NK-92 treated with Interleukin-12 subunit alpha and Interleukin-12 subunit beta, amount 100 ng/mL, for 24 hours (cell line): ENCODE measurements at regions not wholly inside any gene's neighbourhood (a gene's known extent, or its start where the extent isn't known, plus 50 kb on each side); places are given as distances from the start of the nearest gene placed in this dataset.

Experiments used
- DNase-seq: peaks from one replicate; lab custom pipeline; 2025; lab: John Stamatoyannopoulos, UW

DNA sequence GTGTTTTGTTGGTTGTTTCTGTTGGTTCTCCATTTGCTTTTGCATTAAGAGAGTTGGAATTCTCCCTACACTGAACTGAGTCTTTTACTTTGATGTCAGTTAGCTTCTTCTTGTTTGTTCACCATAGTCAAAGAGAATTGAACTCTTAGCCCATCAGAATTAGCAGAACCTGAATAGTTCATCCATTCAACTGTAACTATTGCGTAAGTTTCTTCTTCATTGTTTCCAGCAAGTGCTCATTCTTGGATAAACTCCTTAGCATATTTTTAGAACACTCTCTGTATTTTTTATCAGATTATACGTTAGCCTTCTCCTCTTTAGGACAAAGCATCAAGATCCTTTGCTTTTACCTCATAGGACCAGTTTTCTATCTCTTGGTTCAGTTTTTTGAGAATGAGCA lies 128.4 kb upstream of the RAB11FIP2 start:
- DNase-seq = no peak

GRCh38 chr10:118173296-118173695 lies 126.6 kb upstream of the RAB11FIP2 start:
- no peak for DNase-seq

DNA sequence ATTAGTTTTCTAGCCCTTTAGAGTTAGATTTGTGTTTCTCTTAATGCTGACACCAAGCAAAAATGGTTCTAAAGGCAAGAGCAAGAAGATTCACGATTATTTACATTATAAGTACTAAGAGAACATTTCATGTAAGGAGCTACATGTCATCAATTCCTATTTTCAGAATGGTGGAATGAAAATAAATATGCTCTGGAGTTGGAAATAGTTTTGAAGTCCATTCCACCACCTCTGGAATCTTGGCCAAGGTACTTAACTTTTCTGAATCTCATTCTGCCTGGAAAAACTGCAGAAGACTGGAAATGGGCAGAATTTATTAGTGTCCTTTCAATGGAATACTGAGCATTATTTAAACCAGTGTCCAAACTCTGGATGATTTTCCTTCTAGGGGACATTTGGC lies 125.1 kb upstream of the RAB11FIP2 start:
- no peak for DNase-seq

GRCh38 chr10:118167056-118167700 lies 120.4 kb upstream of the RAB11FIP2 start:
- DNase-seq = no peak

GRCh38 chr10:118163217-118163616 lies 116.5 kb upstream of the RAB11FIP2 start:
- no peak for DNase-seq

DNA sequence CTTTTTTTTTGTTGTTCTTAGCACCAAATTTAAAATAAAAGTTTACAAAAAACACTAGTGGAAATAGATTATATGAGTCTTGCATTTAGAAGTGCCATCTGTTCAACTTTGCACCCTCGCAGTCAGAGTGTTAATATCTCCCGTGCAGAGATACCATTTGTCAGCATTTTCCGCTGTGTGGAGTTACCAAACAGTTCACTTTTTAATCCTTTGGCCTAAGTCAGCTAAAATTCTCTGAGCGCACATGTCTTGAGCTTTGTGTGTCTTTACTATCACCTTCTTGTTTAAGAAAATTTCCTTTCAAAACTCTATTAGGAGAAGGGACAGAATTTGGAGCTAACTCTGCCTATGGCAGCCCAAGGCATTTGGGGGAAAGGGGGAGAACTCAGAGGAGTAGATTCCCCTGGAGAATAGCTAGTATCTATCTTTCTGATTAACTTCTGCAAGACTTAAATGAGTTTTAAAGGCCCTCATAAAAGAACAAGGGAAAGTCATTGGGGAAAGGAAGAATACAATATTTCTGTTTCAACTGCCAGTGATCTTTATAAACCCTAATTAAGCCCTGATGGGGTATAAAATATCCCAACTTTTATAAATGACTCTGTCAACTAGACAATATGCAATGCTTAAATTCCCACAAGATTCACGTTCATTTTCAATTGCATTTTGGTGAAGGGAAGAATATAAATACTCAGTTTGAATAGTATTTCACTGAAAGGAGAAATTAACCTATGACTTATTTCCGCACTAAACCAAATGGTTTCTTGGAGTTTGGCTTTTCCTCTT lies 114.9 kb upstream of the RAB11FIP2 start:
- DNase-seq = no peak

DNA sequence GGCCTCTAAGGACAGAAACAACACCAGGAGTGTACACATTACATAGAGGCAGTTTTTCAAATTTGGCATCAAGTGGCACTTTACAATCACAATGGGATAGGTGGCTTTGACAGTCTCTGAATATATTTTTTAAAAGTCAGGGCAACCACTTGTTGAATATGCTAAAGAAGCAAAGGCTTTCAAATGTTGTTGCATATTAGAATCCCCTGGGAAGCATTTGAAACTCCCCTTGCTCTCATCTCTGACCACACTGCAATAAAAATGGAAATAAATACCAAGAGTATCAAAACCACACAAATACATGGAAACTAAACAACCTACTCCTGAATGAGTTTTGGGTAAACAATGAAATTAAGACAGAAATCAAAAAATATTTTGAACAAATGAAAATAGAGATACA lies 106.5 kb upstream of the RAB11FIP2 start:
- no peak for DNase-seq

DNA sequence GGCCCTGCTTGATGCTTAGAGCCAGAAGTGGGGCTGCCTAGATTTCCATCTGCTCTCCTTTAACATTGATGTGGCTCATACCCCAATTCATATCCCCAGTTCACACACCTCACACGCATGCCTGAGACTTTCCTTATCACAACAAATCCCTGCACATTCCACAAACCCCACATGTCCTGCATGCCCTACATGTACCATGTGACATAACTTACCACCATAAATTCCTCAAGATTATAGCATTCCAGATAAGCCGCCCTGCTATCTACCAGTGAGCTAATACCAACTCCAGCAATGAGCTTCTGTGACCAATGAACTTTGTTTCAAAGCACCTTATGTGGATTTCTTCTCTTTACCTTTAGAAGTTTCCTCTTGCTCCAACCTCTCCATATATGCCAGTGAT lies 104.7 kb upstream of the RAB11FIP2 start:
- DNase-seq = no peak

- DNase-seq = no peak
Observed at GRCh38 chr10:118148247-118148646, 101.5 kb upstream of the RAB11FIP2 start.

- DNase-seq = no peak
Observed at GRCh38 chr10:118145256-118145655, 98.5 kb upstream of the RAB11FIP2 start.

DNA sequence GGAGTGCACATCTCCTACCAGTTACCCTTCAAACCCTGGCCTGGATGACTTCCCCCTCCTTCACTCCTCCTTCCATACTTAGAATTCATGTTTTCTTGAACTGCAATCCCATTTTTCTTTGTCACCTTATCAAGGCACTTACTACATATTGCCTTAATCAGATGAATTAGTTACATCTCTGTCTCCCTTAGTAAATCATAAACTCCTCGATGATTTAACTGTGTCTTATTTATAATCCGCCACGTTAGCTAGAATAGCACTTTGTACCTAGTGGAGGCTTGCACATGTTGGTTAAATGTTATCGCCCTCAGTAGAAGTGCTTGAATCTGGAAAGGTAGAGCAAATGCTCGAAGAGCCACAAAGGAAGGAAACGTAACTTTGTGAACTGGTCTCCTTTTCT lies 94.7 kb upstream of the RAB11FIP2 start:
- no peak for DNase-seq

GRCh38 chr10:118139321-118139720 lies 92.6 kb upstream of the RAB11FIP2 start:
- no peak for DNase-seq

DNA sequence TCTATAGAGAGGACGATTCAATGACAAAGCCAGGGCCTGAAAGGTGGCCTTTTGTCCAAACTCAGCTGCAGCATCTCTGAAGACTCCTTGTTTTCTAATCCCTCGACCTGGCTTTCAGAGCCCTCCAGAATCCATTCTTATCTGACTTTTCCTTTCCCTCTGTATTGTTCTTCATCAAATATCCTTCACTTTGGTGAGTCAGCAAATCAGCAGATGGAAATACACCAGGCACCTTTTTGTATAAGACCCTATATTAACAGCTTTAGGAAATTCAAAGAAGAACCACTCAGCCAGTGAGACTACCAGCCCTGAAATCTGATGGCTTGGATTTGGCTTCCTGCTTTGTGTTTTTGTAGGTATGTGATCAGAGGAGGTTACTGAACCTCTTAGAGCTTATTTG lies 81.9 kb upstream of the RAB11FIP2 start:
- no peak for DNase-seq

- no peak for DNase-seq
Observed at GRCh38 chr10:118118716-118119115, 72.0 kb upstream of the RAB11FIP2 start.

DNA sequence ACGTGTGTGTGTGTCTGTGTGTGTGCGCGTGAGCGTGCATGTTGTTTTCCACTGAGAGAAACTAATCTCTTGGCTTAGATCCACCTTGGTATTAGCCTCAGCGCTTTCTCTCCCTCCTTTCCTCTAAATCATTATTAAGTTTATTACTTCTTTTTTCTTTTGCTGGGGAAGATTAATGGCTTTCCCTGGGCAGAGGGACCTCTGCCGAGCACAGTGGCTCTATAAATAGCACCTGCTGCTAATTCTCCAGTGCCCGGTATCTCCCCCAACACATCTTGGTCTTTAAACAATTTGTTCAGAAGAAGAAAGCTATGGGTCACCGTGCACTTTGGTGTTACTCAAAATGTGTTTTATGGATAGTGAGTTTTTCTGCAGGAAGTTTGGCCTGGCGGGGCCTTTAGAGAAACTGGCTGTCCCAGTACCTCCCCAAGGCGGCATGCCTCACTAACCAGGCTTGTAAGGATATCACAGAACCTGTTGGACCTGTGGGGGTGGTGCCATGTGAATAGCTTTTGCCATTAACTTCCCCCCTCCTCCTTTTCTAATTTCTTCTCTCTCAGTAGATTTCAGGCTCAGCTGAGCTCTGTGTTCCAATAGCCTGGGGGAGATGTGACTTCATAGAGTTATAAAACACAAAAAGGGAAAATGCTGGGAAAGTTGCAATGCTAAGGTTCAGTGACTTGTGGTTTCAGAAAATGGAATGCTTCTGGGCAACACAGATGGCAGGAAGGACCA lies 70.1 kb upstream of the RAB11FIP2 start:
- DNase-seq = no peak

DNA sequence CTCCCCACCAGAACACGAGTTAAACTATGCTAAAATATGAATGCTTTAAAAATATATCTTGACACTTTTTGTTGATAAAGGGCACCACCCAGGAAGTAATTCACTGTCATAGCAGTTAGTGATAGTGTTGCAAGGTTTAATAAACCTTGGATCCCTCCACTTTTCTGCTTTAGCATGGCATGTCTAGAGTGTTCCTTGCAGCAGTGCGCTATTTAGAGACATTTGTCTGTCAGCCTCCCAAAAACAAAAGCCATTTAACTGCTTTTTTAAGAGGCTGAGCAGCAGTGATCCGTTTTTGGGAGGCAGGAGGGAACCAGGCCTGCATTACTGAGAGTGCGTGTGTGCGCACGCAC lies 69.6 kb upstream of the RAB11FIP2 start:
- no peak for DNase-seq

DNA sequence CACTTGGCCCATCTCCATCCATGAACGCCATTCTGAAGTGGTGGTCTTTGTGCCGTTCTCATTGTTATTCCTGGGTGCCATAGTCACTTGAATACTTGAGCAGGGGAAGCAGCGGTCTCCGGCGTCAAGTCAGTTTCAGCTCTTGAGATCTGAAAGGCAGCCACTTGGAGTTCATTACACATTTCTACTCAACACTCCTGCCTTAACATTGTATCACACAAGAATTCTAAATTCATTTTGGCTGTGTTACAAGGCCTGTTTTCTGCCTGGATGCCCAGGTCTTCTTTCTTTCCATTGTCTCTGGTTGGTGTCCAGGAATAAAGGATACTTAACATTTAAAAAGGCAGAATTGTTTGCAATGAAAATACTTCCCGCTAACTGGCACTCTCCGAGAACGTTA lies 69.0 kb upstream of the RAB11FIP2 start:
- no peak for DNase-seq

- no peak for DNase-seq
Observed at GRCh38 chr10:118114992-118115391, 68.3 kb upstream of the RAB11FIP2 start.

GRCh38 chr10:118112543-118113125 lies 65.9 kb upstream of the RAB11FIP2 start:
- DNase-seq = no peak

DNA sequence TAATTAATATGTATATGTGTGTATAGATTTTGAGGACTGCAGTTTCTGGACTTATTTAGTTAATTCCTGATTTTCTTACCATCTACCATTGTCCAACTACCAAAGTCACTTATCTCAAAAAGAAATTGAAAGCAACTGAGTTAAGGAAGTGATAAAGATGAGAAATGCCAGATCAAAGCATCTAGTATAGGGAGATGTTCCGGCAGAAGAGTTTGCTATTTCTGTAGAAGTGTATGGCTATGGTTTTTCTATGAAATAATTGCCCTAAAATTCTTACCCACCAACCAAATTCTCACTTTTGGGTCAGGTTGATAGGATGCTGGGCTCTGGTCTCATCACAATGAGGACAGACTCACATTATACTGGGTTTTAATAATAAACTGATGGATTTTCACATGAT lies 64.0 kb upstream of the RAB11FIP2 start:
- no peak for DNase-seq

DNA sequence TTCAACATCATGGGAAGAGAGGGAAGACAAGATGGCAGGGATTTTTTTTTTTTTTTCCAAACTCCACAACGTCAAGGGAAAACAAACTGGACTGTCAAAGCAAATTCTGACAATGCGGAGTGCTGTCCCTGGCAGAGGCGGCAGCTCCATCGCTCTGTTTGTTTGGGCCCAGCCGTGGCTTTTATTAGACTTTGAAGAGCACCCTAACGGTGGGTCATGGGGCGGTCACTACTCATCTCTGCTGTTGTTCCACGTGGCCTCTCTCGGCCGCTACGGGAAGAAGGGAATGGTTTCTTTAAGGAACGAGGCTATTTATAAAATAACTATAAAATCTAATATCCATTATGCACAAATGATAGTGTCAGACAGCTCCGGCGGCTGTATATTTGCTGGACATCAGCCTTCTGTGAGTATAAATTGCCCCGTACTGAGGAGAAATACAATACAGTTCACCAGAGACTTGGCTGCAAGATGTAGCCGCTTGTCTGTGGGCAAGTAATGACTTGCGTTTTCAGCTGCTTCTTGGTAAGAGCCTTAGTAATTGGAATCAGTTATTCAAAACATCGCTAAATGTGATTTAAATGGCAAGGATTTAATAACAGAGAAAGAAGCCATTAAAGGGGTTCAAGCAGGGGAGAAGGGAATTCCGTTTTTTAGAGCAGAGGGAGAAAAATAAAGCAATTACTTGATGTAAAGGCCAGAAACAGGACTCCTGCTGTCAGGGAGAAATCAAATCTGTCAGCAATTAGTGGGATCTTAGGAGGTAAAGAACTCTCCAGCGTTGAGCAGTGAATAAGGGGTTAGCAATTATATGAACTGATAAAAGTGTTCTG lies 61.7 kb upstream of the RAB11FIP2 start:
- DNase-seq = no peak

DNA sequence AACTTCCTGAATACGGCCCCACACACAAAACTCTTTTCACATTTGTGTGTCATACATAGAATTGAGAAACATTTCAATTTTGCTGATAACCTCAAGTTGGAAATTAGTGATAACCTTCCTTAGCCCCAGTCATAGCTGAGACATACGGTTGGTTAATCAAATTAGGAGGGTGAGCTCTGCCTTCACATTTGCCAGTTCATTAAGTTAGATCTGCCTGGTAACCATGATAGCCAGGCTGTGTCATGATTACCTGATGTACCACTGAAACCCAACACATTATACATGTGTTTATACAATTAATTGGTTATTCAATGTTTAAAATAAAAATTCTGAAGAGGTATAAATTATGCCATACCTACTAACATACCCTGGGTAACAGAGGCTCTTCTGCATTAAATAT lies 60.8 kb upstream of the RAB11FIP2 start:
- no peak for DNase-seq
